ENCODE measurements at regions not wholly inside any gene's neighbourhood (a gene's known extent, or its start where the extent isn't known, plus 50 kb on each side); places are given as distances from the start of the nearest gene placed in this dataset.

- TF ChIP-seq RAD21 (IDR thresholded peaks at IDR 0.05) (no peak), CTCF (IDR thresholded peaks at IDR 0.05; ENCODE audit: low read depth, low read length, missing input control) (no peak), RXRA (IDR thresholded peaks at IDR 0.05) (no peak), TAF1 (conservative IDR thresholded peaks at IDR 0.05) (no peak), HNF4G (IDR thresholded peaks at IDR 0.05) (no peak), EGR1 (IDR thresholded peaks at IDR 0.05; ENCODE audit: low read depth in 2 of 2) (no peak), REST (IDR thresholded peaks at IDR 0.05) (no peak)
Measured at GRCh38 chr11:70501051-70501901, 102.9 kb downstream of the CTTN start.

Measured in liver (tissue), 3 donors.